DOHH2 (cell line): ENCODE measurements at regions not wholly inside any gene's neighbourhood (a gene's known extent, or its start where the extent isn't known, plus 50 kb on each side); places are given as distances from the start of the nearest gene placed in this dataset.
"Not testable (repeated sequence)": the region's sequence is repeated elsewhere in the genome, so short reads cannot be mapped to it uniquely, and the experiment has no call there.

Source experiments
- H3F3A ChIP-seq: fragments of 200-600 bp; sonication (generic), shearing (Covaris generic); 2 replicates; pipeline ENCODE4 v1.6.0; 2016; ENCODE audit warnings: antibody characterized with exemption, mild to moderate bottlenecking; ENCODE audit not compliant: control insufficient read depth, insufficient read depth
- H3K27ac ChIP-seq: fragments of 200-600 bp; sonication (generic); 2 replicates; pipeline ENCODE4 v1.5.1; 2014; ENCODE audit warnings: low read depth, mild to moderate bottlenecking, low read length, moderate library complexity
- H3K27me3 ChIP-seq: fragments of 200-600 bp; sonication (generic); 2 replicates; pipeline ENCODE4 v1.6.1; 2014; ENCODE audit warnings: mild to moderate bottlenecking, low read length, mixed read lengths; ENCODE audit not compliant: control insufficient read depth
- H3K36me3 ChIP-seq: fragments of 200-600 bp; sonication (generic); 2 replicates; pipeline ENCODE4 v1.6.1; 2014; ENCODE audit warnings: mild to moderate bottlenecking, low read length, moderate library complexity, mixed read lengths; ENCODE audit not compliant: control insufficient read depth
- H3K4me1 ChIP-seq: fragments of 200-600 bp; sonication (generic); 2 replicates; pipeline ENCODE4 v1.6.1; 2014; ENCODE audit warnings: mild to moderate bottlenecking, low read length, mixed read lengths; ENCODE audit not compliant: control insufficient read depth
- H3K4me2 ChIP-seq: fragments of 200-600 bp; sonication (generic); 2 replicates; pipeline ENCODE4 v1.6.0; 2014; ENCODE audit warnings: mild to moderate bottlenecking, low read length, moderate library complexity
- H3K4me3 ChIP-seq: fragments of 200-600 bp; sonication (generic); 2 replicates; pipeline ENCODE4 v1.5.1; 2014; ENCODE audit warnings: mild to moderate bottlenecking, low read length, mixed read lengths
- H3K79me2 ChIP-seq: fragments of 200-600 bp; sonication (generic); 2 replicates; pipeline ENCODE4 v1.6.1; 2014; ENCODE audit warnings: mild to moderate bottlenecking, low read length, mixed read lengths; ENCODE audit not compliant: control insufficient read depth
- H3K9me2 ChIP-seq: fragments of 200-600 bp; sonication (generic); replicated peaks from 2 replicates; pipeline ENCODE4 v1.6.1; 2014; ENCODE audit warnings: mild to moderate bottlenecking, low read length, mixed read lengths; ENCODE audit not compliant: control insufficient read depth
- H3K9me3 ChIP-seq: fragments of 200-600 bp; sonication (generic); 2 replicates; pipeline ENCODE4 v1.6.1; 2014; ENCODE audit warnings: antibody characterized with exemption, low read length, mixed read lengths; ENCODE audit not compliant: control insufficient read depth, insufficient read depth
- H4K20me1 ChIP-seq: fragments of 200-600 bp; sonication (generic); 2 replicates; pipeline ENCODE4 v1.6.0; 2014; ENCODE audit warnings: low read depth, mild to moderate bottlenecking, antibody characterized with exemption, low read length, moderate library complexity; ENCODE audit not compliant: control insufficient read depth, insufficient read depth
- EZH2phosphoT487 ChIP-seq: fragments of 200-600 bp; sonication (generic); IDR thresholded peaks from 2 replicates; pipeline ENCODE4 v1.6.1; 2017; ENCODE audit warnings: borderline replicate concordance, mild to moderate bottlenecking, antibody characterized with exemption, low read length, moderate library complexity, mixed read lengths
- TF ChIP-seq, protein P1 (sequence below): fragments of 200-600 bp; sonication (generic); IDR thresholded peaks from one replicate; pipeline ENCODE4 v1.5.1; 2014; ENCODE audit warnings: antibody characterized with exemption, mild to moderate bottlenecking, low read depth, low read length; ENCODE audit not compliant: poor library complexity, severe bottlenecking

DNA sequence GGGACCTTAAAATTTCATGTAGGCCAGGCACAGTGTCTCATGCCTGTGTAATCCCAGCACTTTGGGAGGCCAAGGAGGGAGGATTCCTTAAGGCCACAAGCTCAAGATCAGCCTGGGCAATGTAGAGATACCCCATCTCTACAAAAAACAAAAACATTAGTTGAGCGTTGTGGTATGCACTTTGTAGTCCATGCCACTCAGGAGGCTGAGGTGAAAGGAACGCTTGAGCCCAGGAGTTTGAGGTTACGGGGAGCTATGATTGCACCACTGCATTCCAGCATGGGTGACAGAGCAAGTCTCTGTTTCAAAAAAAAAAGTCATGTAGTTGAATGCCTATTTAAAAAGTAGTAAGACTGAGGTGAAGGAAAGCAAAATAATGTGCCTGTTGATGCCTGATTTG is 83.5 kb downstream of the TTC6 start:
- no peaks in the 10 kb centered on the region for H3K4me1 ChIP-seq
- no peaks in the 10 kb centered on the region; the same call in 1 of the 2 replicates for H3K9me2 ChIP-seq
- H3K79me2 ChIP-seq, result no peaks in the 10 kb centered on the region
- H4K20me1 ChIP-seq, result no peaks in the 10 kb centered on the region
- no peaks in the 10 kb centered on the region for H3K27me3 ChIP-seq
- no peaks in the 10 kb centered on the region for H3K9me3 ChIP-seq
- no peak overlapping the region for H3K27ac ChIP-seq
- TF ChIP-seq EZH2phosphoT487, result no peak
- TF ChIP-seq, protein P1, sequence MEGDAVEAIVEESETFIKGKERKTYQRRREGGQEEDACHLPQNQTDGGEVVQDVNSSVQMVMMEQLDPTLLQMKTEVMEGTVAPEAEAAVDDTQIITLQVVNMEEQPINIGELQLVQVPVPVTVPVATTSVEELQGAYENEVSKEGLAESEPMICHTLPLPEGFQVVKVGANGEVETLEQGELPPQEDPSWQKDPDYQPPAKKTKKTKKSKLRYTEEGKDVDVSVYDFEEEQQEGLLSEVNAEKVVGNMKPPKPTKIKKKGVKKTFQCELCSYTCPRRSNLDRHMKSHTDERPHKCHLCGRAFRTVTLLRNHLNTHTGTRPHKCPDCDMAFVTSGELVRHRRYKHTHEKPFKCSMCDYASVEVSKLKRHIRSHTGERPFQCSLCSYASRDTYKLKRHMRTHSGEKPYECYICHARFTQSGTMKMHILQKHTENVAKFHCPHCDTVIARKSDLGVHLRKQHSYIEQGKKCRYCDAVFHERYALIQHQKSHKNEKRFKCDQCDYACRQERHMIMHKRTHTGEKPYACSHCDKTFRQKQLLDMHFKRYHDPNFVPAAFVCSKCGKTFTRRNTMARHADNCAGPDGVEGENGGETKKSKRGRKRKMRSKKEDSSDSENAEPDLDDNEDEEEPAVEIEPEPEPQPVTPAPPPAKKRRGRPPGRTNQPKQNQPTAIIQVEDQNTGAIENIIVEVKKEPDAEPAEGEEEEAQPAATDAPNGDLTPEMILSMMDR, result no peak
- H3K4me2 ChIP-seq, result no peak overlapping the region
- H3K4me3 ChIP-seq, result no peak overlapping the region
- no peaks in the 10 kb centered on the region for H3K36me3 ChIP-seq
- H3F3A ChIP-seq, result no peaks in the 10 kb centered on the region

DNA sequence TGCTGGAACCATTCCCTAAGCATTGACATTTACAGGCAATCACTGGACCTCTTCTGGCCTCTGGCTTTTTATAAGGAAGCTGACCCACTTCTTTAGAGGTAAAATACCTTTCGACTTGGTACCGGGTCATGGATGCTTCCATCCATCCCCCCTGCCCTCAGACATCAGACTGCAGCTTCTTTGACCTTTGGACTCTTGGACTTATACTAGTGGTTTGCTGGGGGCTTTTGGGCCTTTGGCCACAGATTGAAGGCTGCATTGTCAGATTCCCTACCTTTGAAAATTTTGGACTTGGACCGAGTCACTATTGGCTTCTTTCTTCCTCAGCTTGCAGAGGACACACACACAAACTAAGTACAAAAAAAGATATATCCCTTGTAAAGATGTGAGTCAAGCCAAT is 86.1 kb downstream of the TTC6 start:
- Histone ChIP-seq H3K9me3 (no peaks in the 10 kb centered on the region), H4K20me1 (no peaks in the 10 kb centered on the region), H3F3A (no peaks in the 10 kb centered on the region), H3K9me2 (no peaks in the 10 kb centered on the region), H3K27me3 (no peaks in the 10 kb centered on the region), H3K4me2 (no peak overlapping the region), H3K4me1 (no peaks in the 10 kb centered on the region), H3K36me3 (no peaks in the 10 kb centered on the region), H3K79me2 (no peaks in the 10 kb centered on the region), H3K27ac (no peak overlapping the region), H3K4me3 (no peak overlapping the region)
- no peak for TF ChIP-seq EZH2phosphoT487
- TF ChIP-seq, protein P1, result no peak

DNA sequence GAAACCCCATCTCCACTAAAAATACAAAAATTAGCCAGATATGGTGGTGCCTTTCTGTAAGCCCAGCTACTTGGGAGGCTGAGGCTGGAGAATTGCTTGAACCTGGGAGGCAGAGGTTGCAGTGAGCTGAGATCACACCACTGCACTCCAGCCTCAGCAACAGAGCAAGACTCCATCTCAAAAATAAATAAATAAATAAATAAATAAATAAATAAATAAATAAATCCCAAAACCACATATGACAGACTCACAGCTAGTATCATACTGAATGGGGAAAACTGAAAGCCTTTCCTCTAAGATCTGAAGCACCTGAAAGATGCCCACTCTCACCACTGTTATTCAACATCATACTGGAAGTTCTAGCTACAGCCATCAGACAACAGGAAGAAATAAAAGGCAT is 97.3 kb downstream of the TTC6 start:
- not testable (repeated sequence) for H3K9me3 ChIP-seq, H4K20me1 ChIP-seq, H3K36me3 ChIP-seq, H3F3A ChIP-seq, H3K4me2 ChIP-seq, H3K4me3 ChIP-seq, H3K27me3 ChIP-seq, H3K9me2 ChIP-seq, H3K27ac ChIP-seq, H3K4me1 ChIP-seq, H3K79me2 ChIP-seq

DNA sequence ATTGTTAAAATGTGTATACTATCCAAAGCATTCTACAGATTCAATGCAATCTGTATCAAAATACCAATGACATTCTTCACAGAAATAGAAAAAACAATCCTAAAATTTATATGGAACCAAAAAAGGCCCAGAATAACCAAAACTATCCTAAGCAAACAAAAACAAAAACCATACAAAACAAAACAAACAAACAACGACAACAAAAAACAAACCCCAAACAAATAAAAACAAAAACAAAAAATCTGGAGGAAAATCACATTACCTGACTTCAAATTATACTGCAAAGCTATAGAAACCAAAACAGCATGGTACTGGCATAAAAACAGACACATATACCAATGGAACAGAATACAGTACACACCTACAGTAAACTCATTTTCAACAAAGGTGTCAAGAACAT is 98.0 kb downstream of the TTC6 start:
- H3K4me1 ChIP-seq, H3K4me2 ChIP-seq, H3K27me3 ChIP-seq, H3K9me2 ChIP-seq, H3K4me3 ChIP-seq, H3K79me2 ChIP-seq, H3K9me3 ChIP-seq, H3F3A ChIP-seq, H3K36me3 ChIP-seq, H3K27ac ChIP-seq, H4K20me1 ChIP-seq: not testable (repeated sequence)
